GM21786 (cell line): ENCODE measurements at regions not wholly inside any gene's neighbourhood (a gene's known extent, or its start where the extent isn't known, plus 50 kb on each side); places are given as distances from the start of the nearest gene placed in this dataset.

ENCODE experiments used
- ATAC-seq: cut with Tn5 transposase; IDR thresholded peaks from one replicate; pipeline ENCODE4 v1.9.1; 2021; ENCODE audit not compliant: unreplicated experiment

DNA sequence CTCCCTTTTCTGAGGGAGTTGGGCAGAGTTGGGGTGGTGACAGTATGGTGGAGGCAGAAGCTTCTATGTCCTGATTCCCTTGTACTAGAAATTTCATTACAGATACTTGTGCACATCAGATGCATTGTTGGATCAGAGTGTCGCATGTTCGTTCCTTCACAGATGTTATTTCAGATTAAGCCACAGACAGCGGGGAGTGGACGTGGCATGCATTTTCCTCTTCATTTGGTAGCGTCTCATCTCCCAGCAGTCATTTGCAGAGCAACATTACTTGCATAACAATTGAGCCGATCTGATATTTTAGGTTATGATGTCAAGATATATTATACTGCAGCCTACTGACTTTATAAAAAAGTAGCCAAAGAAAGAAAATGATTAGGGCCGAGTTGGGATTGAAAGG, 261.6 kb upstream of the SASH1 start:
- no peak for ATAC-seq

DNA sequence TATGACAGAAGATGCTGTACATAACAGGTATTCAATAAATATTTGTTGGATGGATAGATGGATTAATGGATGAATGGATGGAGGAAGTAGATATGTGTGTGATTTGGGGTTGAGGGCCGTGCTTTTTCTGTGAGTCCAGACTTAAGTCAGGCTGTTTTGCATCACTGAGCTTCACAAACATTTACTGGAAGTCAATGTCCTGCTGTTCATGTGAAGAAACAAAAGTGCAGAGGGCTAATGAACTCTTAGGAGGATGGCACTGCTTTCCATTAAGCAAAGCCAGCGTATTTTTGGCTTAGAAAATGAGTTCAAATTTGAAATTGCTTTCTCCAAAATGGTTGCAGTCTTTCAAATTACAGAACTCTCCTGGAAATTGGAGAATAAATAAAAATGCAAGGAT, 260.6 kb upstream of the SASH1 start:
- ATAC-seq: no peak

DNA sequence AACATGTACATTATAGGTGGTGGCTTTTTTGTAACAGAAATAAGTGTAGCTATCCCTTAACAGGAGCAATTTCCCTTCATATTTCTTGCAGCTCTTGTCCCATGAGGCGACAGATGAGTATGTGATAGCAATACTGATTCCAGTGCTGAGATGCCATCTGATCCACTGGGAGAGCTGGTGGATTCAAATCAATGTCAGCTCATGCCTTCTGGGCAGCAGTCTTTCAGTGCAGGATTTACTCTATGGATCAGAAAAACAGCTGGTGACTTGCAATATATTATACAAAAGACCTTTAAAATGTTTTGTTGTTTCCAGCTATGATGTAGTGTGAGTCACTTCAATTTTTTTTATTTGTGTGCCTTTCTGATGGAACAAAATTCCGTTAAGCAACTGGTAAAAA, 259.9 kb upstream of the SASH1 start:
- no peak for ATAC-seq

DNA sequence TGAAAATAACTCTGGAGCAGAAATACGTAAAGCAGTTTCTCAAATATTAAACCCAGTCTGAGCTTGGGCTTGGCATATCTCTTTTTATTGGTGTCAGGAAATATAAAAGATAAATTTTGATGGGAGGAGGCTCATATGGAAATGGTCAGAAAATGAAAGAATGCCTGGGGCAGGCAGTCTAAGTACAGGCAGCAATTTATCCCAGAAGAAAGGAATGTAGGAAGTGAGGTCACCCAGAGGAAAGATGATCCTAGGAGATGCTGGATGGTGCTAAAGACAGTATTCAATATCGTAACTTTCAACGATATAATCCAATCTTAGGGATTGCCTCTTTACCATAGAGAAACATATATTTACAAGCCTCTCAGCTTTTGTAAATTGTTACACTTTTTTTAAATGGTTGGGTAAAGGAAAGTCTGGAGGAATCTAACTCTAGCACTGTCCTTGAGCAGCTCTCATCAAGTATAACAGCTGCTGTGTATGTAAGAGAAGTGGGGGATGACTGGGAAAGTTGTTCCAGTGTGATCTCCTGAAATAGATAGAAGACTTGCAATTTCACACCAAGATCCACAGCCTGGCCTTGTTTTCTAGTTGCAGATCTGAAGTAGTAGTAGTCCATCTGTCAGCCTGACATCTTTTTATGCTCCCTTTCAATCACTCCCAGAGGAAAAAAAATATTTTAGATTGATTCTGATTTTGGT, 256.9 kb upstream of the SASH1 start:
- ATAC-seq: no peak

DNA sequence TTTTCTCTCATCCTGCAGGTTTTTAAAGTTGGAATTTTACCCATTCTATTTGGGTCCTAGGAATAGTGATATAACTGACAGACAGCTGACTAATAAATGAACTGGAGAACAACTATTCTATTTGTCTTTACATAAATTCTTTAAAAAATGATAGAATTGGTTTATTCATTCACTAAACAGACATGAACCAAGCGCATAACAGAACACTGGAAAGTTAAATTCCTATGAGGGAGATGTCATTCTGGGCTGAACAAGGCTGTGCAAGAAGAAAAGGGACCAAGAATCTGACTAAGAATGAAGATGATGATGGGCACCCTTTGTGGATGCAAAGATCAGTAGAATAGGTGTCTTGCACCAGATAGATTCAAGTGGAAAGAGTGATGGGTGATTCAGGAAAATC, 256.3 kb upstream of the SASH1 start:
- no peak for ATAC-seq

DNA sequence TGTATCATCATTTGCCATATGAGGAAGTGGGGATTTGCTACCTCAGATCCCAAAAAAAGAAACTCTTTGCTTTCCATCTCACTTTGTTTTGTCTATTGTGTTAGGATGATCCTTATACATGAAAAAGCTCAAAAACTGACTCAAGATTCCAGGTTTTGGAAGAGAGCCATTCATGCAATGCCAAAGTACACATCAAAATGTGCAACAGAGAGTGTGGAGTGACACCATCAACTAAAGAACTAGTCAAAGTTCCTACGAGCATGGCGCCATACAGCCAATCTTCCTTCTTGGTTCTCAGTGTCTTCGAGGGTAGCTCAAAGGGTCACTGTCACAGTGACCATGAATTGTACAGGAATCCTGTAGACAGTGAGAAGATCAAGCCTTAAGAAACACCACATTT, 255.8 kb upstream of the SASH1 start:
- ATAC-seq: no peak

DNA sequence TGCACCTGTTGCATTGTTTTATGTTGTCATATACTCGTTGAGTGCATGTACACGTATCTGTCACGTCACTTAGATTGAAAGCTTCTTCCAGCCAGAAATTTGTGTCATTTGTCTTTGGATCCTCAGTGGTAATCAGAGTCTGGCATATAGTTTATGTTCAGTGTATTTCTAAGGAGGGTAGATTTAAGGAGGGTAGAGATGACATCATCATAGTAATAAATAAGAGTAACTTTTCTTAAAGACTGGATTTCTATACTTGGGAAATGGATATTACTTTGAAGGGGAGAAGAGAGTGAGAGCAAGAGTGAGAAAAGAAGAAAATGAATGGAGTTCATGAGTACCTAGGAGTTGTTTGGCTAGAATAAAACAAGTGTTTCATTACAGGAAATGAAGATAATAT, 255.0 kb upstream of the SASH1 start:
- no peak for ATAC-seq

DNA sequence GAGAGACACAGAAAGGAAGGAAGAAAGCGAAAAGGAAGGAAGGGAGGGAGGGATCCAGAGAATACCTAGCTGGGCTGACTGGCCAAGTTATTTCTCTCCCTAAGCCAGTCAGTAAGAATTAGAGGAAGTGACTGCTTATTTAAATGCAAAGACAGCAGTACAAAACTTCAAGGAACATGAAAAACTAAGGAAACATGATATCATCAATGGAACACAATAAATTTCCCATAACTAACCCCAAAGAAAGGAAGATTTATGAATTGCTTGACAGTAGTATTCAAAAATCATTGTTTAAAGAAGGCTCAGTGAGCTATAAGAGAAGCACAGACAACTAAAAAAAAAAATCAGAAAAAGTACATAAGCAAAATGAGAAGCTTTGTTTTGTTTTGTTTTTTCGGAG, 252.3 kb upstream of the SASH1 start:
- ATAC-seq: no peak

DNA sequence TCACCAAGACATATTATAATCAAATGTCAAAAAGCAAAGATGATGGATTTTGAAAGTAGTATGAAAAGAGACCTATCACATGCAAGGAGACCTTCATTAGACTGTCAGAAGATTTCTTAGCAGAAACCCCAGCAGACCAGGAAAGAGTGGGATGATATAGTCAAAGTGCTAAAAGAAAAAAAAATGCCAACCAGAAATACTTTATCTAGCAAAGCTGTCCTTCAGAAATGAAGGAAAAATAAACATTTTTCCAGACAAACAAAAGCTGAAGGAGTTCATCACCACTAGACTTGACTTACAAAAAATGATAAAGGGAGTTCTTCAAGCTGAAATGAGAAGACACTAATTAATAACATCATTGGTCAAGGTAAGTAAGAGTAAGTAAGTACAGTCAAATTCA, 251.2 kb upstream of the SASH1 start:
- no peak for ATAC-seq

DNA sequence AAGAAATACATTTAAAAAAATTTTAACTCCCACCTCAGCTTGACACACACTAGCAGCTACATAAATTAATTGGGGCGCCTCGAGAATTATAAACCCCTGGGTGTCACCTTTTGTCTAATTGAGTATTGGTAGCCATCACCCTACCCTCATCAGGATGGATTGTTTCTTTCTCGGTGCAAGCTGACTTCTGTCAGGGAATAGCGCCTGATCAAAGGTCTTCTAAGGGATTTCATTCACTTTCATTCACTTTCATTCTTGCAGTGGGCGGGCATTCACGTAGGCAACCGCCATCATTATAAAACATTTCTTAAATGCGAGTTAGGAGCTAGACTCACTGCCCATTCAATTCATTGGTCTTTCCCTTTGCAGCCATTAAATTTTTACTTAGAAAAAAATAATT, 239.2 kb upstream of the SASH1 start:
- ATAC-seq: no peak

DNA sequence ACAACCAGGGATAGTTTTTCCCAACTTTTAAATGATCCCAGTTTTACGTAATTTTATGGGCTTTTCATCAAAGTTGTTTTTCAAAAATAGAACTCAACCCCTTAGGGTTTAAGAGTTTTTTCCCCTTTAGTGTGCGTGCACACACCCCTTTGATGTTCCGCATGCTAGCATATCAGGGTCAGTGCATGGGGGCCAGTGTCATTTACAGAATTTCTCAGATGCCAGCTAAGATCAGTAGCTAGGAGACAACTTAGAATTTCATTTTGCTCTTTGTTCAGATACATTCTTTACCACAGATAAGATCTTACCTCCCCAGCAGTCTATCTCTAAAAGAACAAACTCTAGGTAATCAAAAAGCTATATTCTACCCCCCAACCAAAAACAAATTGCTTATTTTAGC, 238.5 kb upstream of the SASH1 start:
- ATAC-seq: no peak

DNA sequence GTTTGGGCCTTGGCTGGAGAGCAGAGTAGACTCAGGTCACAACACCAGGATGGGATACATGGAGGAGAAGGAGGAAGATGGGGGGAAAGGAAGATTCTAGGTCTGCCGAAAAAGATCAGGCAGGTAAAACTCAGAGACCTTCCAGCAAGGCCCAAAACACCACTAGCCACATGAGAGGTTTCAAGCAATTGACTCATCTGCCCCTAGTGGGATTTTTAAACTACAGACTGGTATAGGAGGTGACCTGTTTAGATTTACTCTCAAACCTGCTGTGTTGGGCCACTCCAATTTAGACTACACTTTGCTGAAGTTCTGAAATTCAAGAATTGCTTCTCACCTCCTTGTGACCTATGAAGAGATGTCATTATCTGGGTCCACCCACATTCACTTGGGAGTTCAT, 236.9 kb upstream of the SASH1 start:
- ATAC-seq: no peak

DNA sequence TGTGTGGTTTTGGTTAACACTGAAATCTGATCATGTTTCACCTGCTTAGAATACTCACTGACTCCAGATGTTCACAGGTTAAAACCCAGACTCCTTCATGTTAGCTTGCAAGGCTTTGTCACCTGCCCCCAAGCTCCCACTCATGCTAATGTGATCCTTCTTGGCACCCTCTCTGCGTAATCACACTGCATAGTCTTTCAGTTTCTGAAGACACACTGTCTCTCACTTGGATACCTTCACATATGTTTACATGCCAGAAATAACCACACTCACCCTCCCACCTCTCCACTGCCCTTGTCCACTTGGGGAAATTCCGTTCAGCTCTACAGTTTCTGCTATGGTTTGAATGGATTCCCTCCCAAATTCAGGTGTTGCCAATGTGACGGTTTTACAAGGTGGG, 234.7 kb upstream of the SASH1 start:
- no peak for ATAC-seq

DNA sequence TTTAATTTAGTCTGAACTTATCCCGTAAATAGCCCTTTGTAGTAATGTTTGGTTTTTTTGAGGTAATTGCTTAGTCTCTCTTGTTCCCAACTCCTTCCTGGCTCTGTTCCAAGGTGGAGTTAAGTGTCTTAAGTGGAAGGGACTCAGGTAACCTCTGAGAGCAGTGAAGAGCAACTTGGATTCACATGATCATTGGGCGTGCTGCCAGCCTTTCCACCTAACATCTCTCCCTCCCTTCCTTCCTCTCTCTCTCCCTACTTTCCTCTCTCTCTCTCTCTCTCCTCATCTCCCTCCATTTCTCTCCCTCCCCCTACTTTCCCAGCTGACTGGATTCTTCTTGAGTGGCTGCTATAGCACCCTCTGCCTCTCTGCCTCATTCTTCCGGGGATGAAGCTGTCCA, 232.9 kb upstream of the SASH1 start:
- ATAC-seq: no peak

DNA sequence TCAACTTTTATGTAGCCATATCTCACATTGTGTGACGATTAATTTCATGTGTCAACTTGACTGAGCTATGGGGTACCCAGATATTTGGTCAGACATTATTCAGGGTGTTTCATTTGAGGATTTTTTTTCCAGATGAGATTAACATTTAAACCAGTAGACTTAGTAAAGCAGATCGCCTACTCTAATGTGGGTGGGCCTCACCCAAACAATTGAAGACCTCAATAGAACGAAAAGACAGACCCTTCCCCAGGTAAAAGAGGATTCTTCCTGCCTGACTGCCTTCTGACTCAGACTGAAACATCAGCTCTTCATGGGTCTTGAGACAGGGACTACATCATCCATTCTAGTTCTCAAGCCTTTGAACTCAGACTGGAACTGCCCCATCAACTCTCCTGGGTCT, 231.7 kb upstream of the SASH1 start:
- no peak for ATAC-seq

DNA sequence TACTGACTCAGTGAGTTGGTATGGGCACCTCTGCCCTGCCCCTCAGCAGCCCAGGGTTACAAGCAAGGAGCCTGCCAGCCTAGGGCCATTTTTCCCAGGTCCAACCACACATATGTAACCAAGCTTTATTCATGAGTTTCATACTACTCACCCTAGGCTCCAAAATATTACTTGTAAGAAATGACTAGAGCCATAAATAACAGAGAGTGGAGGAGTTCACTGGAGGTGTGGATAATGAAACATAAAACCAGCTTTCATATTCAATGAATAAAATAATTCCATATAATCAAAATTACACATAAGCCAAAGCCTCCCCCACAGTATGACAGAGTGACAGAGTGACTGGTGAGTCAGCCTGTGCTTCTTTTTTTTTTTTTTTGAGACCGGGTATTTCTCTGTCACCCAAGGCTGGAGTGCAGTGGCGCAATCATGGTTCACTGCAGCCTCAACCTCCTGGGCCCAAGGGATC, 229.8 kb upstream of the SASH1 start:
- ATAC-seq: no peak

DNA sequence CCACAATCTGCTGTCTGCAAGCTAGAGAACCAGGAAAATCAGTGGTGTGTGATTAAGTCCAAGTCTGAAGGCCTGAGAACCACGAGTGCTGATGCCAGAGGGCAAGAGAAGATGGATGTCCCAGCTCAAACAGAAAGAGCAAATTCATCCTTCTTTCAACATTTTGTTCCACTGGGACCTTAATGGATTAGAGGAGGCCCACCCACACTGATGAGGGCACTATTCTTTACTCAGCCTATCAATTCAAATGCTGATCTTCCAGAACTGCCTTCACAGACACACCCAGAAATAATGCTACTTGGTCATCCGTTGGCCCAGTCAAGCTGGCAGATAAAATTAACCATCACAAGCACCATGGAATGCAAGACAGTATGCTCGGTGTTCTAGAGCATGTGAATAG, 226.6 kb upstream of the SASH1 start:
- no peak for ATAC-seq

DNA sequence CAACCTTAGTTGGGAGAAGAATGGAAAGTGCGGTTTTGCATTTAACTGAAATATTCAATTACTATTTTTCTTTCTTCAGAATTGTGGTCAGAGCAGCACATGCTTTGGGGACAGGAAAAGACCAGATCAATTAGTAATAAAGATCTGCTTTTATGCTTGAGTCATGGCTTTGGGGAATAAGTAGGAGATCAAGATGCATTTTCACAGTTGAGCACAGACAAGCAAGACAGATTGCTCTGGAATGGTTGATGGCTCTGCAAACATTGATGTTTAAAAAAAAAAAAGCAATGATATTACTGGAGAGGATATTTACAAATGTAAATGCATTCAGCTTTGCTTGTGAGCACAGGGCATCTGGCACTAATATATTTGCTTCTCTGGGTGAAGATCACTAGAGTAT, 224.4 kb upstream of the SASH1 start:
- ATAC-seq: no peak

DNA sequence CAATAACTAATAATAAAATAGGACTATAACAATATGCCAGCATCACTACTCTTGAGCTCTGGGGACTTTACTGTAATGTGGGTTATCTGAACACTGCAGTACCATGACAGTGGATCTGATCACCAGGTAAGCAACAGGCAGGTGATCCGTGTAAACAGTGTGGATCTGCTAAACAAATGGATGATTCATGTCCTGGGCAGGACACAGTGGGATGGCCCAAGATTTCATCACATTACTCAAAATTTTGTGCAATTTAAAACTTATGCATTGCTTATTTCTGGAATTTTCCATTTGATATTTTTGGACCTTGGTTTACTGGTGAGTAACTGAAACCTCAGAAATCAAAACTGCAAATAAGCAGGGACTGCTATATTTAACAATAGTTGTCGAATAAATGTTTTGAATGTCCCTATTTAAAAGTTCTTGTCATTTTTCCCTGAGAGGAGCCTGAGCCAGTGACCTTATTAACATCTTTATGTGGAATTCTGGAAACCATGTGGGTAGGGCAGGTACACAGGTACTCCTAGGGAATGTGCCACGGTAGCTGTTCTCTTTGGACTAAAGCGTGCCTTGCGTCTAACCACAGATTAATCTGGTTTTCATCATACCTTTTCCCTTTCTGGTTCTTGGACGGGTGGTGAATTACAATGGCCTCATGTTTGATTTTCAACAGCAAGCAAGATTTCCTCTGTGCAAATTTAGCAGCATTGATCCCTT, 214.5 kb upstream of the SASH1 start:
- ATAC-seq: no peak

DNA sequence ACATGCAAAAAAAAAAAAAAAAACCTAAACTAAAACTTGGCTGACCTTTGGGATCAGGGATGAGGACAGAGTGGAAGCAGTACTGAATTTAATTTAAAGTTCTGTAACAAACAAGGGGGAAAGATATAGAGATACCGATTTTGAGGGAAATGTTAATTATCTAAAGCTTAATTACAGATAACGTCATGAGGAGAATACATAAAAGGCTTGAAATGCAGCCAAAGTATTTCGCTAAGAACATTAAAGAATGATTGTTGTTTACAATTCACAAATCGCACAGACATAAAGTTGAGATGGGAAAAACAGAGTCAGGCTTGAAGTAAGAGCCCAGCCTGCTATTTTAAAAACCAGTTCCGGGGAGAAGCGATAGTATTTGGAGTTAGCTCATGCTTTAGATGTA, 208.0 kb upstream of the SASH1 start:
- no peak for ATAC-seq

DNA sequence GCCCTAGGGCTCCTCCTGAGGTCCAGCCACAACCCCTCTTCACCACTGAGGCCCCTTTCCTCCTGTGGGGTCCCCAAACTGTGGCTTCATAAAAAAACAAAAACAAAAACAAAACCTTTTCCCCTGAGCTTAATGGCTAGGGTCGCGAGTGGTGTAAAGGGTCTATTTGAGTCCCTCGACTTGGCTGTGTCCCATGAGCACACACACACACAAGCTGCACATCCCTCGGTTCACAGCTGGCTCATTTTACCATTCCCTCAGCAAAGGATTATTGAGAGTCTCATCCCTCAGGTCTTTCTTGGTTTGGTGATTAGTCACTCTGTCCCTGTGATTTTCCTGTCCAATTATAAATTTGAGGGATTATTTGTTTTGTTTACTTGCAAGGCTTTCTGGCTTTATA, 206.1 kb upstream of the SASH1 start:
- ATAC-seq: no peak

DNA sequence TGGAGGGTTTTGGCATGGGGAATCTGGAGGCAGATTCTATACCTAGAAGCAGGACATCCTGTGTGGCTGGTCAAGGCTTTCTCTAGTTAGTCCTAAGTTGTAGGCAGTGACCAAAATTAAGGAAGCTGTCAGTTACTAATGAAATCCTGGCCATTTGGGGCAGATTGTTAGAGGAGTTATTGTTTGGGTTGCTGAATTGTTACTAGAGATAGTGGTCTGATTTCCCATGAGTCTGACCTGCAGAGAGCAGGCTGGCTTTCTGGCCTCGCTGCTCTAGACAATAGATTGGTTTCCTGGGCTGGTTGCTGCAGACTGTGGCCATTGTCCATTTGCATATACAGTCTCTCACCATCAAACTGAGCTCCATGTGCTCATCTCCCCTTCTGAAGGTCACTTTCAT, 205.0 kb upstream of the SASH1 start:
- ATAC-seq: no peak

DNA sequence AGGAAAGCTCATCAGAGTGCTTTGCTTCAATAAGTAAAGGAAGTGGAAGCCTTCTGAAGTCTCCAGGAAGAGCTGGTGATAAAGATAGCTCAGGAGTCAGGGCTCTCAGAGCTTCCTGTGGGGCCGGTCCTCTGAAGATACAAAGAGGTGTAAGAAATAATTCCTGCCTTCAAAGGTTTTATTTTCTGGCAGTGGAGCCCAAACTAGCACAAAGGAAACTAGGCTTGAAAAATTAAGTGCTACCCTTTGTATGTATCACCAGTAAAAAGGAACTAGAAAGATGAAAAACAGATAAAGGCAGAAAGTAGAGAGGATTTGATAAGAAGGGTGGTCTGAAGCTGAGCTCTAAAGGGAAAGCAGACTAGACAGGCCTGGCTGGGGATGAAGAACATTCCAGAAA, 204.1 kb upstream of the SASH1 start:
- no peak for ATAC-seq
